ENCODE measurements at regions not wholly inside any gene's neighbourhood (a gene's known extent, or its start where the extent isn't known, plus 50 kb on each side); places are given as distances from the start of the nearest gene placed in this dataset.

GRCh38 chr18:51867767-51868166 is 472.2 kb upstream of the DCC start:
- ChIA-PET POLR2A (ENCODE audit: low non-redundant PET) (no interaction called here), CTCF (no interaction called here)
- TF ChIP-seq EZH2 (IDR thresholded peaks at IDR 0.05; ENCODE audit: borderline replicate concordance, low read depth, low read length, poor library complexity, severe bottlenecking) = no peak
- TF ChIP-seq, protein P1, sequence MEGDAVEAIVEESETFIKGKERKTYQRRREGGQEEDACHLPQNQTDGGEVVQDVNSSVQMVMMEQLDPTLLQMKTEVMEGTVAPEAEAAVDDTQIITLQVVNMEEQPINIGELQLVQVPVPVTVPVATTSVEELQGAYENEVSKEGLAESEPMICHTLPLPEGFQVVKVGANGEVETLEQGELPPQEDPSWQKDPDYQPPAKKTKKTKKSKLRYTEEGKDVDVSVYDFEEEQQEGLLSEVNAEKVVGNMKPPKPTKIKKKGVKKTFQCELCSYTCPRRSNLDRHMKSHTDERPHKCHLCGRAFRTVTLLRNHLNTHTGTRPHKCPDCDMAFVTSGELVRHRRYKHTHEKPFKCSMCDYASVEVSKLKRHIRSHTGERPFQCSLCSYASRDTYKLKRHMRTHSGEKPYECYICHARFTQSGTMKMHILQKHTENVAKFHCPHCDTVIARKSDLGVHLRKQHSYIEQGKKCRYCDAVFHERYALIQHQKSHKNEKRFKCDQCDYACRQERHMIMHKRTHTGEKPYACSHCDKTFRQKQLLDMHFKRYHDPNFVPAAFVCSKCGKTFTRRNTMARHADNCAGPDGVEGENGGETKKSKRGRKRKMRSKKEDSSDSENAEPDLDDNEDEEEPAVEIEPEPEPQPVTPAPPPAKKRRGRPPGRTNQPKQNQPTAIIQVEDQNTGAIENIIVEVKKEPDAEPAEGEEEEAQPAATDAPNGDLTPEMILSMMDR (conservative IDR thresholded peaks at IDR 0.05; ENCODE audit: low read depth, low read length) = no peak

DNA sequence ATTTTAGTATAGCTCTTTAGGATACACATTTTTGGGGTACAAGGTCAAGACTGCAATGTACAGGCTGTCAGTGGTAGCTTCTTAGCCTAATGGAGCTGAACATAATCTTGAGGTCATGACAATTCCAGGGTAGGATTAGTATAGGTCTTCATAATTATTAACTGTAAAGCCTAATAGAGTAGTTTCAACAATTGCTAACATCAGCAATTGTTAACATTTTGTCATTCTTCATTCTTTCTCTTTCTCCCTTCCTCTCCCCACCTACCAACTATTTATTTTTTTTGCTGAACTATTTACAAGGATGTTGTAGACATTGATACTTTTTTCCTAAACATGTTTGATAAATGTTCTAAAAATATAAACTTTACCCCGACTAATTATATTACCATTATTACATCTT is 461.3 kb upstream of the DCC start:
- DNase-seq (ENCODE audit: low spot score) = no peak
- intact Hi-C loops (cut with micrococcal nuclease; ENCODE audit: unreplicated experiment) = no loop called here
- no peaks in the 10 kb centered on the region for H3K4me1 ChIP-seq (ENCODE audit: insufficient read depth, low read length, poor library complexity, severe bottlenecking)
- H3K27ac ChIP-seq (ENCODE audit: low read depth, low read length, poor library complexity, severe bottlenecking) = no peak overlapping the region
- POLR2A ChIA-PET (ENCODE audit: low non-redundant PET) = no interaction called here
- no peak for TF ChIP-seq EZH2 (IDR thresholded peaks at IDR 0.05; ENCODE audit: borderline replicate concordance, low read depth, low read length, poor library complexity, severe bottlenecking)
- TF ChIP-seq, protein P1 (conservative IDR thresholded peaks at IDR 0.05; ENCODE audit: low read depth, low read length) = no peak
- no peaks in the 10 kb centered on the region for H3K9me3 ChIP-seq (ENCODE audit: low read depth, low read length, poor library complexity, severe bottlenecking)
- H3K36me3 ChIP-seq (ENCODE audit: insufficient read depth, low read length, poor library complexity, severe bottlenecking) = no peaks in the 10 kb centered on the region
- CTCF ChIA-PET = no interaction called here
- no peaks in the 10 kb centered on the region for H3K27me3 ChIP-seq (replicated peaks; ENCODE audit: insufficient read depth, low read depth, low read length, poor library complexity)
- H3K4me3 ChIP-seq (ENCODE audit: low read depth, low read length, poor library complexity, severe bottlenecking) = no peak overlapping the region
- no TSS peak for BruUV-seq (replicated peaks)

More at GRCh38 chr18:51867767-51868166, 472.2 kb upstream of the DCC start:
- H3K4me3 ChIP-seq (ENCODE audit: low read depth, low read length, poor library complexity, severe bottlenecking) = no peak overlapping the region
- H3K4me1 ChIP-seq (ENCODE audit: insufficient read depth, low read length, poor library complexity, severe bottlenecking) = no peaks in the 10 kb centered on the region
- H3K27ac ChIP-seq (ENCODE audit: low read depth, low read length, poor library complexity, severe bottlenecking) = no peak overlapping the region
- H3K36me3 ChIP-seq (ENCODE audit: insufficient read depth, low read length, poor library complexity, severe bottlenecking) = no peaks in the 10 kb centered on the region
- DNase-seq (ENCODE audit: low spot score) = peak; percentile 41
- no TSS peak for BruUV-seq (replicated peaks)
- intact Hi-C loops (cut with micrococcal nuclease; ENCODE audit: unreplicated experiment) = no loop called here
- H3K9me3 ChIP-seq (ENCODE audit: low read depth, low read length, poor library complexity, severe bottlenecking) = no peaks in the 10 kb centered on the region
- H3K27me3 ChIP-seq (replicated peaks; ENCODE audit: insufficient read depth, low read depth, low read length, poor library complexity) = no peaks in the 10 kb centered on the region

GRCh38 chr18:51879329-51879728 is 460.7 kb upstream of the DCC start:
- no peak for DNase-seq (ENCODE audit: low spot score)
- POLR2A ChIA-PET (ENCODE audit: low non-redundant PET) = no interaction called here
- TF ChIP-seq EZH2 (IDR thresholded peaks at IDR 0.05; ENCODE audit: borderline replicate concordance, low read depth, low read length, poor library complexity, severe bottlenecking) = no peak
- TF ChIP-seq, protein P1 (conservative IDR thresholded peaks at IDR 0.05; ENCODE audit: low read depth, low read length) = no peak
- no peak overlapping the region for H3K27ac ChIP-seq (ENCODE audit: low read depth, low read length, poor library complexity, severe bottlenecking)
- no peak overlapping the region for H3K4me3 ChIP-seq (ENCODE audit: low read depth, low read length, poor library complexity, severe bottlenecking)
- H3K9me3 ChIP-seq (ENCODE audit: low read depth, low read length, poor library complexity, severe bottlenecking) = no peaks in the 10 kb centered on the region
- H3K36me3 ChIP-seq (ENCODE audit: insufficient read depth, low read length, poor library complexity, severe bottlenecking) = no peaks in the 10 kb centered on the region
- no peaks in the 10 kb centered on the region for H3K27me3 ChIP-seq (replicated peaks; ENCODE audit: insufficient read depth, low read depth, low read length, poor library complexity)
- CTCF ChIA-PET = no interaction called here
- no peaks in the 10 kb centered on the region for H3K4me1 ChIP-seq (ENCODE audit: insufficient read depth, low read length, poor library complexity, severe bottlenecking)
- intact Hi-C loops (cut with micrococcal nuclease; ENCODE audit: unreplicated experiment) = no loop called here
- no TSS peak for BruUV-seq (replicated peaks)

Data from A673 (cell line).